ENCODE measurements at regions not wholly inside any gene's neighbourhood (a gene's known extent, or its start where the extent isn't known, plus 50 kb on each side); places are given as distances from the start of the nearest gene placed in this dataset.

GRCh38 chr21:15601390-15601789, 128.4 kb upstream of the USP25 start:
- no peak overlapping the region for H3K27ac ChIP-seq
- H3K9me3 ChIP-seq: no peaks in the 10 kb centered on the region
- DNase-seq: no peak
- H3K27me3 ChIP-seq: no peaks in the 10 kb centered on the region
- no peaks in the 10 kb centered on the region for H3K36me3 ChIP-seq
- no peaks in the 10 kb centered on the region for H3K4me1 ChIP-seq
- no peak overlapping the region for H3K9ac ChIP-seq (ENCODE audit: low read depth in 2 of 2, low read length in 2 of 2)
- no peak for TF ChIP-seq CTCF (IDR thresholded peaks at IDR 0.05)
- intact Hi-C loops (cut with DNase I): no loop called here
- H3K4me3 ChIP-seq: no peak overlapping the region

GRCh38 chr21:15604413-15604812, 125.4 kb upstream of the USP25 start:
- Histone ChIP-seq H3K9ac (ENCODE audit: low read depth in 2 of 2, low read length in 2 of 2) (no peak overlapping the region), H3K9me3 (no peaks in the 10 kb centered on the region), H3K36me3 (no peaks in the 10 kb centered on the region), H3K4me3 (no peak overlapping the region), H3K4me1 (no peaks in the 10 kb centered on the region), H3K27me3 (no peaks in the 10 kb centered on the region), H3K27ac (no peak overlapping the region)
- no peak for TF ChIP-seq CTCF (IDR thresholded peaks at IDR 0.05)
- intact Hi-C loops (cut with DNase I): no loop called here
- no peak for DNase-seq

- intact Hi-C loops (cut with DNase I): no loop called here
These were observed 115.0 kb upstream of the USP25 start for GRCh38 chr21:15614766-15615165.

GRCh38 chr21:15616864-15617574, 112.8 kb upstream of the USP25 start:
- Histone ChIP-seq H3K27ac (no peak overlapping the region), H3K9ac (ENCODE audit: low read depth in 2 of 2, low read length in 2 of 2) (no peak overlapping the region), H3K36me3 (no peaks in the 10 kb centered on the region), H3K4me3 (no peak overlapping the region), H3K4me1 (no peaks in the 10 kb centered on the region), H3K9me3 (no peaks in the 10 kb centered on the region), H3K27me3 (no peaks in the 10 kb centered on the region)
- DNase-seq: no peak
- intact Hi-C loops (cut with DNase I): no loop called here
- no peak for TF ChIP-seq CTCF (IDR thresholded peaks at IDR 0.05)

More at GRCh38 chr21:15614766-15615165, 115.0 kb upstream of the USP25 start:
- no peaks in the 10 kb centered on the region for H3K9me3 ChIP-seq
- no peaks in the 10 kb centered on the region for H3K36me3 ChIP-seq
- DNase-seq: no peak
- H3K4me3 ChIP-seq: no peak overlapping the region
- TF ChIP-seq CTCF (IDR thresholded peaks at IDR 0.05): no peak
- H3K4me1 ChIP-seq: no peaks in the 10 kb centered on the region
- H3K9ac ChIP-seq (ENCODE audit: low read depth in 2 of 2, low read length in 2 of 2): no peak overlapping the region
- no peak overlapping the region for H3K27ac ChIP-seq
- H3K27me3 ChIP-seq: no peaks in the 10 kb centered on the region

GRCh38 chr21:15617964-15618363, 111.8 kb upstream of the USP25 start:
- no peak for TF ChIP-seq CTCF (IDR thresholded peaks at IDR 0.05)
- H3K9me3 ChIP-seq: no peaks in the 10 kb centered on the region
- no peaks in the 10 kb centered on the region for H3K4me1 ChIP-seq
- no peak for DNase-seq
- H3K36me3 ChIP-seq: no peaks in the 10 kb centered on the region
- no peaks in the 10 kb centered on the region for H3K27me3 ChIP-seq
- no peak overlapping the region for H3K9ac ChIP-seq (ENCODE audit: low read depth in 2 of 2, low read length in 2 of 2)
- H3K27ac ChIP-seq: no peak overlapping the region
- intact Hi-C loops (cut with DNase I): no loop called here
- no peak overlapping the region for H3K4me3 ChIP-seq

Data from colonic mucosa (tissue), 4 donors.